GM21619 (cell line): ENCODE measurements at regions not wholly inside any gene's neighbourhood (a gene's known extent, or its start where the extent isn't known, plus 50 kb on each side); places are given as distances from the start of the nearest gene placed in this dataset.

Experiments
- ATAC-seq: cut with Tn5 transposase; IDR thresholded peaks from one replicate; pipeline ENCODE4 v1.9.1; 2021; ENCODE audit not compliant: unreplicated experiment

- no peak for ATAC-seq
Observed at GRCh38 chr17:63369233-63369632, 76.9 kb downstream of the CYB561 start.

- no peak for ATAC-seq
Observed at GRCh38 chr17:63370696-63371095, 75.4 kb downstream of the CYB561 start.

GRCh38 chr17:63376949-63377348, 69.2 kb downstream of the CYB561 start:
- ATAC-seq, result no peak

GRCh38 chr17:63378411-63379375, 67.4 kb downstream of the CYB561 start:
- ATAC-seq, result no peak

GRCh38 chr17:63379636-63380035, 66.5 kb downstream of the CYB561 start:
- no peak for ATAC-seq

GRCh38 chr17:63381101-63381729, 64.9 kb downstream of the CYB561 start:
- no peak for ATAC-seq

- ATAC-seq, result no peak
Observed at GRCh38 chr17:63382136-63382535, 64.0 kb downstream of the CYB561 start.
